HL-60/S4 treated with retinoic acid at 250 ng/mL for 4 days and 3 days (cell line): ENCODE measurements at regions not wholly inside any gene's neighbourhood (a gene's known extent, or its start where the extent isn't known, plus 50 kb on each side); places are given as distances from the start of the nearest gene placed in this dataset.
"Not testable (repeated sequence)": the region's sequence is repeated elsewhere in the genome, so short reads cannot be mapped to it uniquely, and the experiment has no call there.

ENCODE experiments used
- in situ Hi-C: fragments of 300-500 bp; cut with MboI; formaldehyde crosslinking; loops from 2 replicates; pipeline ENCODE4 v1.7.0; 2022; ENCODE audit warnings: low sequenced_read_pairs

DNA sequence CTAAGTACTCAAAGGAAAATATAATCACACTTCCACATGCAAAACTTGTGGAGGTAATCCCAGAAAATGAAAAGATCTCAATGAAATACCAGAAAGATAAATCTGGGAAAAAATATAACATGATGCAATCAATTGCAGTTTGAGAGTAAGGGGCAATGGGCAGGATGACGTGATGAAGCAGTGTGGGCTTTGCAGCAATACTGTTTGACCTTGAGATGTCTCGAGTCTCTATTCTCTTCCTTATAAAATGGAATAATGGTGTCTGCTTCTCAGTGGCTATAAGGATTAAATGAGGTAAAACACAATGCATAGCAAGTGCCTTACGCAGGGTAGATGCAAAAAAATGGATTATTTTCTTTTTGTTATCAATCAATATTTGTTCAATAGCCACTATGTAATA, 447.5 kb downstream of the BUD13 start:
- in situ Hi-C loops, result no loop called here

DNA sequence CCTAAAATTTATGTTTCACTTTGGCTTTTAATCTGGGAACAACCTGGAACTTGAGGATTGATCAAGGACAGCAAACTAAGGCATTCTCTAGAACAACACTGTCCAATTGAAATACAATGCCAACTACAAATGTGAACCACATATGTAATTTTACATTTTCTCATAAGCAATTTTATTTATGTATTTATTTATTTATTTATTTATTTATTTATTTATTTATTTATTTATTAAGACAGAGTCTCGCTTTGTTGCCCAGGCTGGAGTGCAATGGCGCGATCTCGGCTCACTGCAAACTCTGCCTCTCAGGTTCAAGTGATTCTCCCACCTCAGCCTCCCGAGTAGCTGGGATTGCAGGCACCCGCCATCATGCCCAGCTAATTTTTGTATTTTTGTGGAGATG, 448.7 kb downstream of the BUD13 start:
- in situ Hi-C loops, result not testable (repeated sequence)

DNA sequence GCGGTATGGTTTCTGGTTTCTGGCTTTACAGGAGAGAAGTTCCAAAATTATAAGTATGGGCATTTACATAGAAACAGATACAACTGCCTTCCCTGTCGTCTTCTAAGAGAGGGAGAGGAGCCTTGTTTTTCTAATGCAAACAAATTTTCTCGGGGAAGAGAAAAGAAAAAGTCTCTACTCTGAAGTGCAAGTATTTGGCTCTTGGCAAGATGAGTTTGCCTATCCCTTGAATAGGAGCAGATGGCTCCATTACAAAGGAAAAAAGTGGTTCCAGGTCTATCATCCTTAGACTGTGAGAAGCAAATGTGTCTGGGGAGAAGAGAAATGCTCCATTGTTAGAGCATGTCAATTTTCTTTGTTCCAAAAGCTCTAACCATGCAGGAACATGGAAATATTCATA, 455.6 kb downstream of the BUD13 start:
- in situ Hi-C loops, result no loop called here

DNA sequence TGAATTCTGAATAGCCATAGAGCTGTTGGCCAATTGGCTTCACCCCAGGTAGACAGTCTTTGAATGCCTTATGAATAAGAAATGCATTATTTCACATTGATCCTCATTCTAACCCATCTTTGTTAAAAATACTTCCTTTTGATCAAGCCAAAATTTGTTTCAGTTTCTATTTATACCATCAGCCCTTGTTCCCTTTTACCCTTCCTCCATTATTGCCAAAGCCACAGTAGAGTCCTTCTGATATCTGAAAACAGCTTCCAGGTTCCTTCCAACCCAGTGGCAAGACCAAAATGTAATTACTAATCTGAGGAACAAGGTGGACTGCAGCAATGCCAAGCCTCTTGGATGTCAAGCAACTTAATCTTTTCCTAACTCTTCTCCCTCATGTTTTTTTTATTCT, 458.8 kb downstream of the BUD13 start:
- in situ Hi-C loops, result no loop called here

DNA sequence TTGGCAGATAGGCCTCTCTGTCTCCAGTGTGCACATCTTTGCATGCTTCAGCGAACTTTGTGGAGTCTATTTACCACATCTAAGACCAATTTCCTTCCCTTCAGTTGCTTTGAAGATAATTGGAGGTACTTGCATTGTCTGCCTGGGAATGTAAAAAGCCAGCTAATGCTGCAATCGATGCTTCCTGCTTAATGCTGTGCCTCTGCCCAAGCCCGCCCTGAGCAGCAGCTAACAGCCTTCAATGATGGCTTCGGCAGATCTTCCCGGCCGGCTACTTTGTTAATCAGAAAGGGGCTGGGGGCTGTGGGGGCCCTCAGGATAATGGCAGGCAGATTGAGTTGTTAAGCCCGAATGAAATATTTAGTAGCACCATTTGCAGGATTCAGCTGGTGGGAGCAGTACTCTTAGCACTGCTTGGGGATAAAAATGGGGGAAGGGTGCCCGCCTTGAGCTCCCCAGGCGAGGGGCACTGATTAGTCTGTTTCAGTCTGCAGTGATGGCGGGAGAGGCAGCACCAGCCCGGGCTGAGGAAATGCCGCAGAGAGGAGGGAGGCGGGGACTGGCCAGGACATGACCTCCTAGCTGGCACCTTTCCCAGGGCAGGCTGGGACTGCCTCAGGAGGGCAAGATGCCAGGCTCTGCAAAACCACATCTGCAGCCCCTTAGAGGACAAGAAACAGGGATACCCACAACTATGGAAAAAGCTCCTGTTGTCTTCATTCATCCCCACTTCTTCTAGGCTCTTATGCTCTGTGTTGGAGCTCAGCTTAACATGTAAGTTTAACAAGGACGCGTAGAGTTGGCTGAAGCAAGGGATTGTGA, 460.0 kb downstream of the BUD13 start:
- in situ Hi-C loops, result no loop called here

DNA sequence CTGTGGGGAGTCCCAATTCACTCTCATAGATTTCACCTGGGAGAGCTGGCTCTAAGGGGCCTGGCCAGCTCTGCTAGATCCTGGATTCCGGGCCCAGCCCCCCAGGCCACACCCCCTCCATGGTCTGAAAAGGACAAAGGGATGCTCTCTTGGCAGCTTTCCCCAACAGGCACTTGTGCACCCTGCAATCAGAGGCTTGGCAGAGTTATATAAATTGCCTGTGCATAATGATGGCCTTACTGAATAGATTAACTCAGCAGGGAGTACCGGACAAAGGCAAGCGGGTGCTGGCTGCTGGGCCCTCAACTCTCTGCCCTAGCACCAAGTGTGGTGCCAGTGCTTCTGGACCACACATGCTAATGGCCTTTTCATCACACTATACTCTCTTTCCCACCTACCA, 461.6 kb downstream of the BUD13 start:
- in situ Hi-C loops, result no loop called here

DNA sequence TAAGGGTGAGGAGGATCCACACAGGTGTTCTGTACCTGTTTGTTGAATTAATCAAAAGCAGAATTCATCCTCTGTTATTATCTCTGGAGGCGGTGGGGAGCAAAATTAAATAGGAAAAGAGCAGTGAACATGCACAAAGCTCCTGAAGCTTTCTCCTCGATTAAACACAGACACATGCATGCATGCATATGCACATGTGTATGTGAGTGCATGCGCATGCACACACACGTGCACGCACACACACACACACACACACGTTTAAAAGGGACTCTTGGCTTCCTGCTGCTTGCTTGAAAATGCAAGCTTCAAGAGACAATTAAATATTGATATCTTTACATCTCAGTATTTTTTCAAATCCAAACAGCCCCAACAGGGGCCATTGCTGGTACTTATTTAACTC, 462.1 kb downstream of the BUD13 start:
- in situ Hi-C loops, result no loop called here

DNA sequence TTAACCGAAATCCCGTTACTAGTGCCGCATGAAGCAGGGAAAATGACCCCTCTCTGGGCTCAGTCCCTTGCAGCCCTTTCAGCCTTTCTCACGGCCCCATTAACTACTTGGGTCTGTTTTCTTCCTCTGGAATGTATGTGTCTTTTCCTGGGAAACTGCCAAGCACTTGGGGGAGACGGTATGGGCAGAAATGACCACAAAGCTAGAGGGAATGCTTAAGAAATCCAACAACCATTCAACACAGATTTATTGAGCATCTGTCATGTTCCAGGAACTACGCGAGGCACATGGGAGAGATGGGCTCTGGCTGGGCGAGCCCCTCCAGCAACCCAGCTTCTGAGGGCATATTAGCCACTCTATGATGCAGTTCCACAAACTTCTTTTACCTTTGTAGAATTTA, 462.6 kb downstream of the BUD13 start:
- in situ Hi-C loops, result no loop called here

DNA sequence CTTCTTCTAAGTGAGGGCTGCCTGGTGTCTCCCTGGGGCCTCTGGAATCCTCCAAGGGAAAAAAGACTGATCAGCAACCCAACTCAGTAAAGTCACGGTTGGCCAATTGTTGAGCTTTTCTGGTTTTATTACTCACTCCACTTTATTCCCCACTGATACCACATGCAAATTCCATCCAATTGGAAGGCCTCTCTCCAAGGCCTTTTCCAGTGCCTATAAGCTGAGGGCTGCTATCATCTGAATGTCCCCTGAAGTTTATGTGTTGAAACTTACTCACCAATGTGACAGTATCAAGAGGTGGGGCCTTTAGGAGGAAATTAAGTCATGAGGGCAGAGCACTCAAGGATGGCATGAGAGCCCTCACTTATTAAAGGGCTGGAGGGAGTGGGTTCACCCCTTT, 463.3 kb downstream of the BUD13 start:
- in situ Hi-C loops, result no loop called here

DNA sequence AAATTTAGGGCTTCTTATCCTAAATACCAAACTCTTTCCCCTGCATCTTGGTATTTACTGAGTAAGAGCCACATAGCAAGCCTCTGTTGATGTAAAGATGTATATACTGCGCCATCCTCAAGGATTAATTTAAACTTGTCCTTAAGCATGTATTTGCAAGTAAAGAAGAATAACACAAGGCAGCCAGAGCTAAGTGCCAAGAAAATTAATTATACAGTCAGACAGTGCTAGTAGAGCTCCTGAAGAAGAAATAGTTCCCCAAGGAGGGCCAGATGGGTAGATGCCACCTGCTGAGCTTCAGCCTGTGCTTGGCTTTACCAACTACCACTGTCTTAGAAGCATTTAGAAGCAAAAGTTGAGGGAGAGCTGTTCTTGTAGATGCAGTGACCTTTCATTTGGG, 470.0 kb downstream of the BUD13 start:
- in situ Hi-C loops, result no loop called here

DNA sequence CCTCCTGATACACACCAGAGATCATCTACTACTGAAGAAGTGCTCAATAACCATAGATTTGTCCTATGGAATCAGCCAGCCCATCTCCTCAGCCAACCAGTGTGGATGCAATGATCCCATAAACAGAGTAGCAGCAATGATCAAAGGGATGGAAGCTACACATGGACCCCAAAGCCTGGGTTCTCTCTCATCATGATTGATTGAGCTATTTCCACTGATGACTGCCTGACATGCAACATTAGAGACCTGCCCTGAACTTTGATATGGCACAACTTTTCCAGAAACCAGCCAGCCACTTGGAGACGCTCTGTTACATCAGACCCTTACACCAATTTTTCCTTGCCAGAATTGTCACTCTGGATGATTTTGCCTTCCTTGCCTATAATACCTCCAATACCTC, 471.6 kb downstream of the BUD13 start:
- in situ Hi-C loops, result no loop called here

DNA sequence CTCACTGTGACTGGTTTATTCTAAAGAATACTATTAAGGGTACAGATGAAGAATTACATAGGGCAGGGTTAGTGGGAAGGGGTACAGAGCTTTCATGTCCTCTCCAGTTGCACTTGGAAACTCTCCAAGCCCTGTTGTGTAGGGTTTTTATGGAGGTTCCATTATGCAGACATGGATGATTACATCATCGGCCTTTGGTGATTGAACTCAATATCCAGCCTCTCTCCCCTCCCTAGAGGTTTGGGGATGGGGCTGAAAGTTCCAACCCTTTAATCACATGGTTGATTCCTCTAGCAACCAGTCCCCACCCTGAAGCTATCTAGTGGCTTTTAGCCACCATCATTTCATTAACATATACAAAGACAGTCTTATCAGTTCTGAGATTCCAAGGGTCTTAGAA, 472.6 kb downstream of the BUD13 start:
- in situ Hi-C loops, result no loop called here

DNA sequence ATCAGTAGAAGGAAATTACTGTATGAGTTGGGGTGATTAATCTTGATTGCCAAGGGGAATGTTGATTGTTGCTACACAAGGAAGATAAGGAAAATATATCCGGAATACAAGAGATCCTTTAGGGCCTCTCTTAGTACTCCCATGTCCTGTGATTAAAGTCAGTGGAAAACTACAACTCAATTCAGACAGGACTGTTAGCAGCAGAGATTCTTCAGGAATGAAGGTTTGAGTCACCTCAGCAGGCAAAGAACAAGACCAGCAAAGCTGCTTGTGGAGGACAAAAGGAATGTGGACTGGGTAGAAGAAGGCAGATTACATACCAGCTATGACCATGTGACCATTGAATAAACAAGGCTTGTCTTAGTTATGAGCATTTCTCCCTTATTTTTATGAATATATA, 478.2 kb downstream of the BUD13 start:
- in situ Hi-C loops, result no loop called here

DNA sequence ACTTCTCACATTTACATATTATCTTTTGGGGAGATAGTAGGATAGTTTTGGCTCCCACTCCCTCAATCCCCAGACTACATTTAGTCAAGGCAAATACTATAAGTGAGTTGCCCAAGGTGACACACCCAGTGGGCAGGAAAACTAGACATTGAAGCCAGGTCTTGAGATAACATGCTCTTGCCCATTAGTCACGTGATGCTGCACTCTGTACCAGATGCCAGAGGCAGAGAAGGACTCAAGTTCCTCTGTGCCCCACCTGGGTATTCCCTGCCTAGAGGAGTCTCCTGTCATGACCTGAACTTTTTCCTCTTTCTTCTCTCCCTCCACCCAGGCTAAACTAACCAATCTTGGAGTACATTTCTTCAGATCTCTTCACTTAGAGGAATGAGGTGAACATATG, 484.9 kb downstream of the BUD13 start:
- in situ Hi-C loops, result no loop called here

DNA sequence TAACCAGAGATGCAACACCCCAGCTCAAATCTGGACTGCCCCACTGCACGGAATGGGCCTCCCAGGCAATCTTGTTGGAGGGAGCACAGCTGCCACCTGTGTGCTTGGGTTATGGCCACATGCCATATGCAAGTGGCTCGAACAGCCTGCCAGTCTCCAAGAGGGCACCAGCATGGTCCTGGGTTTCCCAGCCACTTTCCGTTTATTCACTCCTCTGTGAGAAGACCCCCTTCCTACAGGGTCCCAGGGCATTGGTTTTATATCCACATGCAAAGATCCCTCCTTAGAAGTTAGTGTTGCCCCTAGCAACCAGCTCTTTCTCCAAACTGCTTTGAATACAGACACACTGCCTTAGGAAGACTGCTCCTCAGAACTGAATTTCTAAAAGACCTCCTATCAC, 487.8 kb downstream of the BUD13 start:
- in situ Hi-C loops, result no loop called here

DNA sequence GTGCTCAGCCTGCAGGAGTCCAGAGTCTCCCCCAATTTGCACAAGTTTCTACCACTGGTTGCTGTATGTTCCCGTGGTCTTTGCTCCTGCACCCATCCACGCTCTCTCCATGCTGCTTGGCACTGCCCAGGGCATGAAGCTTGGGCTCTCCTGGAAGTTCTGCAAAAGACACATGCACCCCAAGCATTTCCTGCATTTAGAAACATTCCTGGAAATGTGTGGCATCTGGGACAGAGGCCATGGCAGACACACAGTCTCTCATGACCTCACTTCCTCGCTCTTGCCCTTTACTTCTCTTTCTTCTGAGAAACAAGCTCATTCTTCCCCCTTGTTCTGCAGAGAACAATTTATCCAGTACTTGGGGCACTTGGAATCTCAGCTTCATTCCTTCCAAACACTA, 489.5 kb downstream of the BUD13 start:
- in situ Hi-C loops, result no loop called here

DNA sequence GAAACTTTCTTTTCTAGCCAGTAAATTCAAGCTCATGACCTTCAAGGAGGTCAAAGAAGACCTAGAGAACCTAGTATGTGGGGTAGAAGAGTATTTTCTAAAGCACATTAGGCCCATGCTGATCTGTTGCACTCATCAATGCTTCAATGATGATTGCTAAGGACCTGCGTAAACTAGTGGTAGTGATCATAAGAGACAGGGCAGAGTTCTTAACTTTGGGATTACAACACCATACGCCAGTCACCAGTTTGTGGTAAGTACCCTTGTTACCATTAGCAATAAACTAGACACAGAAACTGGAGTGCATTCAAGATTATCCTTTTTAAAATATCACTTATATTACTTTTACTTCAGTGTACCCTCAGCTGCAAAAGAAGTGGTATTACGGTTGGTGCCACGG, 490.3 kb downstream of the BUD13 start:
- in situ Hi-C loops, result no loop called here

DNA sequence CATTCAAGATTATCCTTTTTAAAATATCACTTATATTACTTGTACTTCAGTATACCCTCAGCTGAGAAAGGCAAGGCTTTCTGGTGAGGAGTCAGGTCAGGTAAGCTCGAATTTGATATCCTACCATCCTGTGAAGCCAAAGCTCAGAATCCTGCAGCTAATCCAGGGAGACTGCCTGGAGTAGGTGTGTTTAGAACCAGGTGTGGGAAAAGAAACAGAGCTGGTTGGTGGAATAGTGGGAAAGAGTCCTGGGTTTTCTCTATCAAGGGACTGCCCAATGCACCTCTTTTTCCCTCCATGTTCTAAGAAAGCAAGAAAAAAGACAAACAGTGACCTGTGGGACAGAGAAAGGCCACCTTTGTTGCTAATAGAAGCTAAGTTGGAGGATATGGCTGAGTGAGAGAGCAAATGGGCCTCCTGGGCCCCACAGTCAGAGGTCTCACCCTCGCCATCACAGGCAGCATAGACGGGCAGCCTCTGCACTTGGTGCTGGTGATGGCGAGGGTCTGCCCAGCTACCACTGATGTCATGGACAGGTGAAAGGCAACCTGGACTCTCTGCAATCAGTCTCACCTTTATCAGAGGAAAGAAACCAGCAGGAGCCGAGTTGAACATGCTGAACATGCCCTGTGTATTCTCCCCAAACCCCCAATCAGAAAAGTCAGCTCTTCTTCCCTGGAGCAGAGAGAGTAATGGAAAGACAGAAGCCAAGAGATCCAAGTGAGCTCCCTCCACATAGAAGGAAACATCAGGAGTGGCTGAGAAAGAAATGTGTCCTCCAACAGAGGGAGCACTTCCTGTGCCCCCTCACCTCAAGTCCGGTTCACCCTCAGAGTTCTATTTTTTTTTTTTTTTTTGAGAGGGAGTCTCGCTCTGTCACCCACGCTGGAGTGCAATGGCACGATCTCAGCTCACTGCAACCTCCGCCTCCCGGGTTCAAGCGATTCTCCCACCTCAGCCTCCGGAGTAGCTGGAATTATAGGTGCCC, 491.3 kb downstream of the BUD13 start:
- in situ Hi-C loops, result no loop called here

DNA sequence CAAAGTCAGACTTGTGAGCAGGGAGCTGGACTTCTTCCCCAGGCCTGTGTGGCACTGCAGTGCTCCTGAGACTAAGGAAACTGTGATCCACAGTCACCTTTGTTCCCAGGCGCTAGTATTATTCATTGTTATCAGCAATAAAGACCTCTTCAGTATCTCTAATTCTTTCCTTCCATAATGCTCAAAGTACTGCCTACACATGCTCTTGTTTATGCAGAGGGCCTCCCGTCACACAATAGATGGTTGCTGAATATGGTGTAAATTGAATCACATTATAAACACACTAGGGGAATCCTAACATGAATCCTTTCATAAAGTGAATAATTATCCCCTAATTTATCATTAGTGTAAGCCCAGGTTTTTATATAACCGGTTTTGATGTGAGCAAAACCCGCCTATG, 493.3 kb downstream of the BUD13 start:
- in situ Hi-C loops, result no loop called here

DNA sequence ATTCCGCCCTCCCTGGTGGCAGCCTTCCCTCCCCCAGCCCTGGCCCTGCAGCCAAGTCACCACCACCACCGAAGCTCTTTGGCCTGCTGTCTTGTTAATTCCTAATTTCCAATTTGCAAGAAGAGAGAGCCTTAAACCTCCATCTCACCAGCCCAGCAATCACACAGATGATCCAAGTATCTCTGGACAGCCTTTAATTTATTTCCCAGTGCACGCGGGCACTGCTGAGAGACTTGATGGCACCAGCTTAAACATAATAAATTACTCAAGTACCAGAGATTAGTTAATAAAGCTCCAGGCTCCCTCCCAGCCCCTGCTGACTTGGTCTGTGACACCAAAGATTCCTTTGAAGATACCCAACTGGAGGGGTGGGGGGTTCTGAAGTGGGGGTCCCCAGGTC, 494.7 kb downstream of the BUD13 start:
- in situ Hi-C loops, result no loop called here

DNA sequence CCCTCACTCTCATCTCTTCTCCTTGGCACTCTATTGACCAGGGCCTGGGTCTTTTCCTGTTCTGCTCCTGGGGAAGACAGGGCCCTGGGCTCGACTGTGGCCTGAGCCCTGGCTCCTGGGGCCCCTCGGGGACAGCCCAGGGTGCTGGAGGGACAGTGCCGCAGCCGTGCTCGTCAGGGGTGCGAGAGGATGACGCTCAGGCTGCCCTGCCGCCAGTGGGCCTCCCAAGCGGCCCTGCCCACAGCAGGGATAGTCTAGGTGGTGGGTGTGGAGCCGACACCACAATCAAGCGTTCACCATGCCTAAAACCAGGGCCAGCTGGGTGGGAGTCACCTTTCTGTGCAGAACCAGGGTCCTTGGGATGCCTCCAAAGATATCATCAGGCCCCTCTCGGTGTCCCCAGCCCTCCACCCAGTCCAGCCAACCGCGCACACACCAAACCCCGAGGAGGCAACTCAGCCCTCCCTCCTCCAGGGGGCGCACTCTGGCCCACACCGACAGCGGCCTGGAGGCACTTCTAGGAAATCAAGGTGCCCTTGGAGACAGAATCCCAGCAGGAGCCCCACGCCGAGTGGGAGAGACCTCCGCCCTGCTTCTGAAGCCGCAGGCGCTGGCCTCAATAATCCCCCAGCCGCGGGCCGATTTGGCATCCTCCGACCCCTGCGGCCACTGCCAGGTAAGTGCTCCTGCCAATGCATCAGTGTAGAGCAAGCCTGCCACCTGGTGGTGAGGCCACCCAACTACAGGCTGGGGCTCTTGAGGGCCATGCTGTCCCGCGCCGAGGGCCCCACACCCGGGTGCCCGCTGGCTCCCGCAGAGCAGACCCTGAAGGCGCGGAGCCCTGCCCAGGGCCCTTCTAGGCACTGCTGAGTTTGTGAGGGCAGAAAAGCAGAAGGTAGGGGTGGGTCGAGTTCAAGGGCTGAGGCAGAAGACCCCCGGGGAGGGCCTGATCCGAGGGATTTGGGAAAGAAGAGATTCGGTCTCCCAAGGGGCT, 496.4 kb downstream of the BUD13 start:
- in situ Hi-C loops, result no loop called here
